ENCODE measurements at regions not wholly inside any gene's neighbourhood (a gene's known extent, or its start where the extent isn't known, plus 50 kb on each side); places are given as distances from the start of the nearest gene placed in this dataset.
"Not testable (repeated sequence)": the region's sequence is repeated elsewhere in the genome, so short reads cannot be mapped to it uniquely, and the experiment has no call there.

DNA sequence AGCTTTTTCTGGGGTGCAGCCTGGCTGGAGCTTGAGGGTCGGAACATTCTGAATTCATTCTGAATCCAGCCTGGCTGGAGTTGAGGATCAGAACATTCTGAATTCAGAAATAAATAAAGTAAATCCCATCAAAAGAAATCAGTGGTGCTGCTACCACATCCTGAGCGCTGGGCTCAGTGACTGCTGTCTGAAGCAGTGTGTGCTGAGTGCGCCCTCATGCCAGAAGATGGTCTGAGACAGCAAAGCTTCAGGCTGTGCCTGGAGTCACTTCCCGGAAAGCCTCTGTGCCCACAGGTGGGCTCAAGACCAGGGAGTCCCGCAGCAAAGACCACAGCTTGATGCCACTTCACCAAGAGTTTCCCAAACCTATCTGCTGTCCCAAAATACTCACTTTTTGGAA is 187.9 kb downstream of the VAPA start:
- intact Hi-C loops (cut with micrococcal nuclease; ENCODE audit: unreplicated experiment): no loop called here
- H3K36me3 Mint-ChIP-seq (ENCODE audit: insufficient read depth, unreplicated experiment): no peaks in the 10 kb centered on the region
- no peaks in the 10 kb centered on the region for H3K27me3 ChIP-seq (replicated peaks; ENCODE audit: control insufficient read depth, insufficient read depth, low read length)
- no peak for DNase-seq
- H3K36me3 ChIP-seq (ENCODE audit: control insufficient read depth, insufficient read depth, low read length): no peaks in the 10 kb centered on the region
- H3K4me3 Mint-ChIP-seq (ENCODE audit: unreplicated experiment): no peak overlapping the region
- no peaks in the 10 kb centered on the region for H3K27me3 Mint-ChIP-seq (ENCODE audit: insufficient read depth, unreplicated experiment)
- no peak overlapping the region for H3K27ac Mint-ChIP-seq (ENCODE audit: unreplicated experiment)
- H3K9me3 ChIP-seq: 0 out of 2 replicates have a peak, but pooled peaks cover 3% of the 10 kb centered on the region
- no peak overlapping the region for H3K4me3 ChIP-seq (ENCODE audit: low read depth, low read length)
- ChIA-PET POLR2A (no interaction called here), CTCF (no interaction called here)
- H3K4me1 ChIP-seq: no peaks in the 10 kb centered on the region
- no peak for TF ChIP-seq CTCF (IDR thresholded peaks at IDR 0.05; ENCODE audit: insufficient read depth in 1 of 2, low read depth in 1 of 2, low read length in 1 of 2, severe bottlenecking in 1 of 2, unreplicated experiment in 1 of 2)
- BruUV-seq (replicated peaks): no TSS peak
- H3K9me3 Mint-ChIP-seq (ENCODE audit: unreplicated experiment): peaks cover 9% of the 10 kb centered on the region
- no peaks in the 10 kb centered on the region for H3K4me1 Mint-ChIP-seq (ENCODE audit: low read depth, unreplicated experiment)

GRCh38 chr18:10105118-10105517 is 191.3 kb downstream of the VAPA start:
- CTCF ChIA-PET: interaction anchor here (0.7 kb wide), 1 partner anchor 8 kb away, joined by 4 read pairs; no protein-coding TSS in a partner anchor
- peaks cover 19% of the 10 kb centered on the region for H3K9me3 Mint-ChIP-seq (ENCODE audit: unreplicated experiment)
- H3K27ac Mint-ChIP-seq (ENCODE audit: unreplicated experiment); BruUV-seq (replicated peaks); H3K27me3 Mint-ChIP-seq (ENCODE audit: insufficient read depth, unreplicated experiment); H3K36me3 Mint-ChIP-seq (ENCODE audit: insufficient read depth, unreplicated experiment); H3K36me3 ChIP-seq (ENCODE audit: control insufficient read depth, insufficient read depth, low read length); H3K9me3 ChIP-seq; intact Hi-C loops (cut with micrococcal nuclease; ENCODE audit: unreplicated experiment); H3K27me3 ChIP-seq (replicated peaks; ENCODE audit: control insufficient read depth, insufficient read depth, low read length); H3K4me1 ChIP-seq; H3K4me1 Mint-ChIP-seq (ENCODE audit: low read depth, unreplicated experiment); POLR2A ChIA-PET; H3K4me3 Mint-ChIP-seq (ENCODE audit: unreplicated experiment); DNase-seq; H3K4me3 ChIP-seq (ENCODE audit: low read depth, low read length): not testable (repeated sequence)

GRCh38 chr18:10111191-10111590 is 197.4 kb downstream of the VAPA start:
- ChIA-PET POLR2A (no interaction called here), CTCF (no interaction called here)
- peaks cover 8% of the 10 kb centered on the region for H3K4me1 Mint-ChIP-seq (ENCODE audit: low read depth, unreplicated experiment)
- no peak overlapping the region for H3K4me3 ChIP-seq (ENCODE audit: low read depth, low read length)
- no peaks in the 10 kb centered on the region; the same call in none of the 2 replicates for H3K27me3 ChIP-seq (replicated peaks; ENCODE audit: control insufficient read depth, insufficient read depth, low read length)
- no peaks in the 10 kb centered on the region for H3K36me3 Mint-ChIP-seq (ENCODE audit: insufficient read depth, unreplicated experiment)
- intact Hi-C loops (cut with micrococcal nuclease; ENCODE audit: unreplicated experiment): no loop called here
- DNase-seq: no peak
- H3K4me1 ChIP-seq: peaks cover 2% of the 10 kb centered on the region
- no TSS peak for BruUV-seq (replicated peaks)
- H3K27me3 Mint-ChIP-seq (ENCODE audit: insufficient read depth, unreplicated experiment): peaks cover 7% of the 10 kb centered on the region
- TF ChIP-seq CTCF (IDR thresholded peaks at IDR 0.05; ENCODE audit: insufficient read depth in 1 of 2, low read depth in 1 of 2, low read length in 1 of 2, severe bottlenecking in 1 of 2, unreplicated experiment in 1 of 2): no peak
- H3K9me3 Mint-ChIP-seq (ENCODE audit: unreplicated experiment): peaks cover 11% of the 10 kb centered on the region
- no peaks in the 10 kb centered on the region for H3K9me3 ChIP-seq
- H3K36me3 ChIP-seq (ENCODE audit: control insufficient read depth, insufficient read depth, low read length): no peaks in the 10 kb centered on the region
- no peak overlapping the region for H3K27ac Mint-ChIP-seq (ENCODE audit: unreplicated experiment)
- H3K4me3 Mint-ChIP-seq (ENCODE audit: unreplicated experiment): no peak overlapping the region

DNA sequence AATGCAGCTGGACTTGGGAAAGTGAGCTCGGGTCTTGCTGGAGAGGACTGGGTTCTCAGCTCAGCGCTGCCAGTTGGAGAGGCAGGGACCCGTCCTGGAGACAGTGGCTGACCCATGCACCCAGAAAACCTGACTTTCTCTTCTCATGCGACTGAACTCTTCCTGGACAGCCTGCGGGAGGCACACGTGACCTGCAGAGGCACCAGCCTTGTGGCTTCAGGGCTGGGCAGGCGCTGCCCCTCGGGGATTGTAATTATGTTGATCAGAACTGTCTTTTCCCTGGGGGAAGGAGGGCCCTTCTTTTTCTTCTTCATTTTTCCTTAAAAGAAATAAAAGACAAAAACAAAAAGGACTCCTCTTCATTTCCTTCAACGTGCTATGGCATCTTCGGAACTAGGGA is 198.1 kb downstream of the VAPA start:
- Histone ChIP-seq H3K27me3 (replicated peaks; ENCODE audit: control insufficient read depth, insufficient read depth, low read length) (no peaks in the 10 kb centered on the region; the same call in none of the 2 replicates), H3K4me1 (peaks cover 8% of the 10 kb centered on the region), H3K9me3 (no peaks in the 10 kb centered on the region), H3K4me3 (ENCODE audit: low read depth, low read length) (no peak overlapping the region), H3K36me3 (ENCODE audit: control insufficient read depth, insufficient read depth, low read length) (no peaks in the 10 kb centered on the region)
- DNase-seq: no peak
- intact Hi-C loops (cut with micrococcal nuclease; ENCODE audit: unreplicated experiment): no loop called here
- peaks cover 11% of the 10 kb centered on the region for H3K4me1 Mint-ChIP-seq (ENCODE audit: low read depth, unreplicated experiment)
- peaks cover 7% of the 10 kb centered on the region for H3K27me3 Mint-ChIP-seq (ENCODE audit: insufficient read depth, unreplicated experiment)
- no peaks in the 10 kb centered on the region for H3K36me3 Mint-ChIP-seq (ENCODE audit: insufficient read depth, unreplicated experiment)
- ChIA-PET CTCF (no interaction called here), POLR2A (no interaction called here)
- TF ChIP-seq CTCF (IDR thresholded peaks at IDR 0.05; ENCODE audit: insufficient read depth in 1 of 2, low read depth in 1 of 2, low read length in 1 of 2, severe bottlenecking in 1 of 2, unreplicated experiment in 1 of 2): no peak
- BruUV-seq (replicated peaks): no TSS peak
- H3K4me3 Mint-ChIP-seq (ENCODE audit: unreplicated experiment): no peak overlapping the region
- no peak overlapping the region for H3K27ac Mint-ChIP-seq (ENCODE audit: unreplicated experiment)
- H3K9me3 Mint-ChIP-seq (ENCODE audit: unreplicated experiment): peaks cover 11% of the 10 kb centered on the region
